ENCODE measurements at regions not wholly inside any gene's neighbourhood (a gene's known extent, or its start where the extent isn't known, plus 50 kb on each side); places are given as distances from the start of the nearest gene placed in this dataset.

DNA sequence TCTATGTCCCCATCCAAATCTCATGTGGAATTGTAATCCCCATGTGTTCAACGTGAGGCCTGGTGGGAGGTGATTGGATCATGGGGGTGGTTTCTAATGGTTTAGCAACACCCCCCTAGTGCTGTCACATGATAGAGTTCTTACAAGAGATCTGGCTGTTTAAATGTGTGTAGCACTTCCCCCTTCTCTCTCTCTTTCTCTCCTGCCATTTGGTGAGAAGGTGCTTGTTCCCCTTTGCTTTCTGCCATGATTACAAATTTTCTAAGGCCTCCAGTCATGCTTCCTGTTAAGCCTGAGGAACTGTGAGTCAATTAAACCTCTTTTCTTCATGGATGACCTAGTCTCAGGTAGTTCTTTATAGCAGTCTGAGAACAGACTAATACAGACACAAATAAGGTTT, 165.4 kb downstream of the OGFRL1 start:
- DNase-seq (ENCODE audit: low read depth, low spot score), result no peak
- H3K27me3 ChIP-seq (ENCODE audit: insufficient read depth, insufficient read length), result no peaks in the 10 kb centered on the region
- no peak for TF ChIP-seq YY1 (IDR thresholded peaks at IDR 0.05; ENCODE audit: insufficient read depth, insufficient read length)
- no peak for TF ChIP-seq SUZ12 (IDR thresholded peaks at IDR 0.05; ENCODE audit: extremely low read depth, insufficient read depth, insufficient read length)
- TF ChIP-seq ZNF274 (IDR thresholded peaks at IDR 0.05; ENCODE audit: low read depth, low read length), result no peak
- H3K4me1 ChIP-seq (ENCODE audit: insufficient read depth, insufficient read length), result no peaks in the 10 kb centered on the region
- no peak overlapping the region for H3K9ac ChIP-seq (ENCODE audit: insufficient read length, low read depth)
- H3K4me3 ChIP-seq (ENCODE audit: insufficient read length, low read depth), result no peak overlapping the region
- H3K9me3 ChIP-seq (ENCODE audit: insufficient read depth, low read length), result no peaks in the 10 kb centered on the region
- no peaks in the 10 kb centered on the region for H3K36me3 ChIP-seq (ENCODE audit: insufficient read depth, insufficient read length, low read length)

DNA sequence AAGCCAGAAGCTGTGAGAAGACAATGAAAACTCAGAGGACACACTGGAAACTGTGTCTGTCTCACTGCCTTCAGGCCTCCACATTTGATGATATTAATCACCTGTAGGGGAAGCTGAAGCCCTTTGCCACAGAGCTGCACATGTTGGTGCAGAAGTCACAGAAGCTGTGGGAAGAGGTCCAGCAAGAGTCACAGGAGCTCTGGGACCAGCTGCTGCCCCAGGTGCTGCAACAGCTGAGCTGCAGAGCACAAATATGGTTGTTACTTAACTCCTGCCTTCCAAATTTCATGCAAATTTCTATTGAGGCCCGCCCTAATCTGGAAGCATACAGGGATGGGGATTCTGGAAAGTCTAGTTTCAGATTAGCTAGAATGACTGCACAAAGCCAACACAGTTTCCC, 169.3 kb downstream of the OGFRL1 start:
- no peaks in the 10 kb centered on the region for H3K27me3 ChIP-seq (ENCODE audit: insufficient read depth, insufficient read length)
- TF ChIP-seq YY1 (IDR thresholded peaks at IDR 0.05; ENCODE audit: insufficient read depth, insufficient read length) (no peak), SUZ12 (IDR thresholded peaks at IDR 0.05; ENCODE audit: extremely low read depth, insufficient read depth, insufficient read length) (no peak), ZNF274 (IDR thresholded peaks at IDR 0.05; ENCODE audit: low read depth, low read length) (no peak)
- no peak overlapping the region for H3K4me3 ChIP-seq (ENCODE audit: insufficient read length, low read depth)
- no peaks in the 10 kb centered on the region for H3K36me3 ChIP-seq (ENCODE audit: insufficient read depth, insufficient read length, low read length)
- no peaks in the 10 kb centered on the region for H3K9me3 ChIP-seq (ENCODE audit: insufficient read depth, low read length)
- no peak for DNase-seq (ENCODE audit: low read depth, low spot score)
- H3K9ac ChIP-seq (ENCODE audit: insufficient read length, low read depth), result no peak overlapping the region
- no peaks in the 10 kb centered on the region for H3K4me1 ChIP-seq (ENCODE audit: insufficient read depth, insufficient read length)

DNA sequence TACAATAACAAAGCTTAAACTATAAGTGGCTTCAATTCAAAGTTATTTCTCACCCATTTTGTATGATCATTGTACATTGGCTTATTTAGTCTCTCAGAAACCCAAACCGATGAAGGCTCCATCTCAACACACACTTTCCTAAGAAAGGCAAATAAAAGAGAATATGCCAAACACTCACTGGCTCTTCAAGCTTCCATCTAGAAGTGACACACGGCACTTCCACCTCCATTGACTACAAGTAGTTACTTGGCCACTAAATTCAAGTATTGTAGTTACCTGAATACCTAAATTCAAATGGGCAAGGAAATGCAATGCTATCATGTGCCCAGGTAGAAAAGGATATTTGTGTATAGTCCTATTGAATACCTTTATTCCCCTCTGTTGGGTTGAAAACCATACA, 170.6 kb downstream of the OGFRL1 start:
- DNase-seq (ENCODE audit: low read depth, low spot score), result no peak

DNA sequence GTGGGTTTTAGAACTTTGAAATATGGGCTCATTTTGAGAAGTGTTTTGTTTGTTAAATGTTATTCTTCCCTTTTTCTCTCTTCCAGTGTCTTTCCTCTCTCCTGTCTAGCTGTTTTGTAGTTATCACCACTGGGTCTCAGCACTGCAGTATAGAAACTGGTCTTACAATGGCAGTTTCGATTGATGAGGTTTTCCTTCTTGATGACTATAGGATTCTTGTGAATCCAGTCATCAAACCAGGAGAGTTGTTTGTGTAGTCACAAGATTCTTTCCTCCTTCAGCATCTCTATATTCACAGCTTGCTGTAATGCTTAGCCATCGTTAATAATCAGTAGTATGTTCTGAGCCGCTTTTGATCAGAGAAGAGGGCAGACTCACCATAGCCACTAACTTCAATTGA, 172.3 kb downstream of the OGFRL1 start:
- no peak overlapping the region for H3K9ac ChIP-seq (ENCODE audit: insufficient read length, low read depth)
- H3K27me3 ChIP-seq (ENCODE audit: insufficient read depth, insufficient read length), result no peaks in the 10 kb centered on the region
- TF ChIP-seq SUZ12 (IDR thresholded peaks at IDR 0.05; ENCODE audit: extremely low read depth, insufficient read depth, insufficient read length) (no peak), YY1 (IDR thresholded peaks at IDR 0.05; ENCODE audit: insufficient read depth, insufficient read length) (no peak), ZNF274 (IDR thresholded peaks at IDR 0.05; ENCODE audit: low read depth, low read length) (no peak)
- no peak overlapping the region for H3K4me3 ChIP-seq (ENCODE audit: insufficient read length, low read depth)
- DNase-seq (ENCODE audit: low read depth, low spot score), result no peak
- H3K9me3 ChIP-seq (ENCODE audit: insufficient read depth, low read length), result peaks cover 4% of the 10 kb centered on the region; the same call in 1 of the 2 replicates
- H3K4me1 ChIP-seq (ENCODE audit: insufficient read depth, insufficient read length), result no peaks in the 10 kb centered on the region
- no peaks in the 10 kb centered on the region for H3K36me3 ChIP-seq (ENCODE audit: insufficient read depth, insufficient read length, low read length)

More for the DNA sequence above, 170.6 kb downstream of the OGFRL1 start:
- H3K27me3 ChIP-seq (ENCODE audit: insufficient read depth, insufficient read length), result no peaks in the 10 kb centered on the region
- no peak overlapping the region for H3K9ac ChIP-seq (ENCODE audit: insufficient read length, low read depth)
- H3K4me3 ChIP-seq (ENCODE audit: insufficient read length, low read depth), result no peak overlapping the region
- no peaks in the 10 kb centered on the region for H3K36me3 ChIP-seq (ENCODE audit: insufficient read depth, insufficient read length, low read length)
- no peaks in the 10 kb centered on the region for H3K4me1 ChIP-seq (ENCODE audit: insufficient read depth, insufficient read length)
- no peaks in the 10 kb centered on the region for H3K9me3 ChIP-seq (ENCODE audit: insufficient read depth, low read length)
- TF ChIP-seq YY1 (IDR thresholded peaks at IDR 0.05; ENCODE audit: insufficient read depth, insufficient read length) (no peak), ZNF274 (IDR thresholded peaks at IDR 0.05; ENCODE audit: low read depth, low read length) (no peak), SUZ12 (IDR thresholded peaks at IDR 0.05; ENCODE audit: extremely low read depth, insufficient read depth, insufficient read length) (no peak)

DNA sequence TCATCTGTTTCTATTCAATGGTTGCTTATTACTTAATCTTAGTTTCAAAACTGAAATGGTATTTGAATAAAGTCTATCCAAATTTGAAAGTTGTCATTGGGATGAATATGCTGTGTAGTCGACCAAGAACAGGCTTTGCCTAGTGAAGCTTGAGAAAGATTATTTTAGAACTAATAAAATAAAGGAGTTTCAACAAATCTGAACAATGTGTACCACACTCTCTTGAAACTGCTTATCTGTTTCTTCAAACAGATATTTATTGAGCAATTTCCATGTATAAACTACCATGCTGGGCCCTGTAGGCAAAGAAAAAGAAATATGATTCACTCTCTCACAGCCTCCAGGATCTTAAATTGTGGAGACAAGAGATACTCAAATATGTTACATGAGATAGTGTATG, 174.4 kb downstream of the OGFRL1 start:
- no peak for DNase-seq (ENCODE audit: low read depth, low spot score)
- H3K4me3 ChIP-seq (ENCODE audit: insufficient read length, low read depth), result no peak overlapping the region
- H3K27me3 ChIP-seq (ENCODE audit: insufficient read depth, insufficient read length), result no peaks in the 10 kb centered on the region
- no peaks in the 10 kb centered on the region for H3K36me3 ChIP-seq (ENCODE audit: insufficient read depth, insufficient read length, low read length)
- peaks cover 4% of the 10 kb centered on the region; the same call in 1 of the 2 replicates for H3K9me3 ChIP-seq (ENCODE audit: insufficient read depth, low read length)
- H3K9ac ChIP-seq (ENCODE audit: insufficient read length, low read depth), result no peak overlapping the region
- no peaks in the 10 kb centered on the region for H3K4me1 ChIP-seq (ENCODE audit: insufficient read depth, insufficient read length)
- TF ChIP-seq YY1 (IDR thresholded peaks at IDR 0.05; ENCODE audit: insufficient read depth, insufficient read length) (no peak), SUZ12 (IDR thresholded peaks at IDR 0.05; ENCODE audit: extremely low read depth, insufficient read depth, insufficient read length) (no peak), ZNF274 (IDR thresholded peaks at IDR 0.05; ENCODE audit: low read depth, low read length) (no peak)

DNA sequence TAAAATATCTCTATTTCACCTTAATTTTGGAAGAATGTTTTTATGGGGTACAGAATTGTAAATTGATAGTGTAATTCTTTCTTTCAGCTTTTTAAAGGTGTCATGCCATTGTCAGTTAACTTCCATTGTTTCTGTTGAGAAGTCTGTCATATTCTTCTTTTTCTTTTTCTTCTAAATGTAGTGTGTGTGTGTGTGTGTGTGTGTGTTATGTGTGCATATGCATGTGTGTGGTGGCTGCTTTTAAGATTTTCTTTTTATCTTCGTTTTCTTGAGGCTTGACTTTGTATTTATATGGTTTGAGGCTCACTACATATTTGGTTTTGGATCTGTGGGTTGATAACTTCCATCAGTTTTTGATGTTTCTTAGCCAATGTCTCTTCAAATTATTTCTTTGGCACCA, 176.5 kb downstream of the OGFRL1 start:
- Histone ChIP-seq H3K36me3 (ENCODE audit: insufficient read depth, insufficient read length, low read length) (no peaks in the 10 kb centered on the region), H3K27me3 (ENCODE audit: insufficient read depth, insufficient read length) (no peaks in the 10 kb centered on the region), H3K4me3 (ENCODE audit: insufficient read length, low read depth) (no peak overlapping the region), H3K9ac (ENCODE audit: insufficient read length, low read depth) (no peak overlapping the region), H3K4me1 (ENCODE audit: insufficient read depth, insufficient read length) (no peaks in the 10 kb centered on the region), H3K9me3 (ENCODE audit: insufficient read depth, low read length) (peaks cover 4% of the 10 kb centered on the region; the same call in 1 of the 2 replicates)
- TF ChIP-seq YY1 (IDR thresholded peaks at IDR 0.05; ENCODE audit: insufficient read depth, insufficient read length) (no peak), ZNF274 (IDR thresholded peaks at IDR 0.05; ENCODE audit: low read depth, low read length) (no peak), SUZ12 (IDR thresholded peaks at IDR 0.05; ENCODE audit: extremely low read depth, insufficient read depth, insufficient read length) (no peak)
- no peak for DNase-seq (ENCODE audit: low read depth, low spot score)

DNA sequence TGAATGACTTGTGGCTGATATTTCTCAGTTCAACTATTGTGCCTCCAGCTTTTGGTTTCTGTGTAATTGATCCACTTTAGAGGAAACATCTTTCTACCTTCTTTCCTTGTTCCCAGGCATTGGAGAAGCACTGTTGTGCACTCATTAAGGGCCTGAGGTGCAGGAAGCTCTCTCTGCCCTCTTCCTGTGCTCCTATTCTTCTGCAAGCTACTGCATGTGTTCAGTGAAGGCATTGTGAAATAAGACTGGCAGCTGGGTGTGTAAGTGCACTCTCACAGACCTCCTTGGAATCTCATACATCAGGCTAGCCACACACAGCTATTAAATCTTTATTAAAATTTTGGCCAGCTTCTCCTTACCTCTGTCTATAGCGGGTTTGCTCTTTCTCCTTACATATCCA, 177.8 kb downstream of the OGFRL1 start:
- no peak for TF ChIP-seq YY1 (IDR thresholded peaks at IDR 0.05; ENCODE audit: insufficient read depth, insufficient read length)
- Histone ChIP-seq H3K4me3 (ENCODE audit: insufficient read length, low read depth) (no peak overlapping the region), H3K36me3 (ENCODE audit: insufficient read depth, insufficient read length, low read length) (no peaks in the 10 kb centered on the region), H3K9me3 (ENCODE audit: insufficient read depth, low read length) (peaks cover 4% of the 10 kb centered on the region; the same call in 1 of the 2 replicates), H3K27me3 (ENCODE audit: insufficient read depth, insufficient read length) (no peaks in the 10 kb centered on the region), H3K9ac (ENCODE audit: insufficient read length, low read depth) (no peak overlapping the region), H3K4me1 (ENCODE audit: insufficient read depth, insufficient read length) (no peaks in the 10 kb centered on the region)
- no peak for DNase-seq (ENCODE audit: low read depth, low spot score)

DNA sequence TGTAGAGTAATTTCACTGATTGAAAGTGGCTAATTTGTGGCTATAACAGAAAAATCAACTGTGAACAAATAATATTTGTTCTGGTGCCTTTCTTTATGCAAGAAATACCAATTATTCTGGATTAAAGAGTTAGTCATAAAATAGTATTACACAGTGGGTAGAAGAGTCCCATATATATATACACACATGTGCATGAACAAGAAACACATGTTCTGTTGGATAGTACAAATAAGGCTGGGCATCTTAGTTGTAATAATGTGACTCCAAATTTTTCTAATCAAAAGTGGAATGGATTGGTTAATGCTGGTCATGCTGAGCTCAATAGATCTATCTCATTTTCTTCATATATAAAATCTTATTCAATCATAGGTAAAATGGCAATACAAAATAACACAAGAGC, 179.4 kb downstream of the OGFRL1 start:
- Histone ChIP-seq H3K27me3 (ENCODE audit: insufficient read depth, insufficient read length) (no peaks in the 10 kb centered on the region), H3K36me3 (ENCODE audit: insufficient read depth, insufficient read length, low read length) (no peaks in the 10 kb centered on the region)
- no peak for DNase-seq (ENCODE audit: low read depth, low spot score)

More for the DNA sequence above, 179.4 kb downstream of the OGFRL1 start:
- TF ChIP-seq YY1 (IDR thresholded peaks at IDR 0.05; ENCODE audit: insufficient read depth, insufficient read length) (no peak), ZNF274 (IDR thresholded peaks at IDR 0.05; ENCODE audit: low read depth, low read length) (no peak)
- H3K9me3 ChIP-seq (ENCODE audit: insufficient read depth, low read length), result peaks cover 4% of the 10 kb centered on the region; the same call in 1 of the 2 replicates
- H3K4me3 ChIP-seq (ENCODE audit: insufficient read length, low read depth), result no peak overlapping the region
- no peaks in the 10 kb centered on the region for H3K4me1 ChIP-seq (ENCODE audit: insufficient read depth, insufficient read length)
- H3K9ac ChIP-seq (ENCODE audit: insufficient read length, low read depth), result no peak overlapping the region

Data from NT2/D1 (cell line).